ENCODE measurements at regions not wholly inside any gene's neighbourhood (a gene's known extent, or its start where the extent isn't known, plus 50 kb on each side); places are given as distances from the start of the nearest gene placed in this dataset.
"Not testable (repeated sequence)": the region's sequence is repeated elsewhere in the genome, so short reads cannot be mapped to it uniquely, and the experiment has no call there.

GRCh38 chr9:28946648-28947047 lies 1373.4 kb upstream of the C9orf72 start:
- no peak for DNase-seq

- DNase-seq: no peak
Observed at GRCh38 chr9:28951945-28952344, 1378.7 kb upstream of the C9orf72 start.

- no peak for DNase-seq
Observed at GRCh38 chr9:28956116-28956880, 1383.0 kb upstream of the C9orf72 start.

- no peak for DNase-seq
Observed at GRCh38 chr9:28960602-28961001, 1387.3 kb upstream of the C9orf72 start.

GRCh38 chr9:28961623-28962022 lies 1388.3 kb upstream of the C9orf72 start:
- no peak for DNase-seq

- no peak for DNase-seq
Observed at GRCh38 chr9:28967226-28967625, 1393.9 kb upstream of the C9orf72 start.

- no peak for DNase-seq
Observed at GRCh38 chr9:28970241-28970654, 1397.0 kb upstream of the C9orf72 start.

- no peak for DNase-seq
Observed at GRCh38 chr9:28971881-28972280, 1398.6 kb upstream of the C9orf72 start.

GRCh38 chr9:28976250-28976649 lies 1403.0 kb upstream of the C9orf72 start:
- DNase-seq: no peak

GRCh38 chr9:28976684-28977083 lies 1403.4 kb upstream of the C9orf72 start:
- DNase-seq: no peak

GRCh38 chr9:28981129-28981528 lies 1407.8 kb upstream of the C9orf72 start:
- DNase-seq: no peak

- DNase-seq: no peak
Observed at GRCh38 chr9:28981711-28982110, 1408.4 kb upstream of the C9orf72 start.

GRCh38 chr9:28984016-28984415 lies 1410.7 kb upstream of the C9orf72 start:
- no peak for DNase-seq

GRCh38 chr9:28990009-28990408 lies 1416.7 kb upstream of the C9orf72 start:
- DNase-seq: not testable (repeated sequence)

- DNase-seq: no peak
Observed at GRCh38 chr9:28999057-28999456, 1425.8 kb upstream of the C9orf72 start.

- no peak for DNase-seq
Observed at GRCh38 chr9:28999806-29000205, 1426.5 kb upstream of the C9orf72 start.

GRCh38 chr9:29001006-29001405 lies 1427.7 kb upstream of the C9orf72 start:
- no peak for DNase-seq

- no peak for DNase-seq
Observed at GRCh38 chr9:29004988-29005387, 1431.7 kb upstream of the C9orf72 start.

GRCh38 chr9:29006628-29007027 lies 1433.3 kb upstream of the C9orf72 start:
- DNase-seq: no peak

- no peak for DNase-seq
Observed at GRCh38 chr9:29012911-29013310, 1439.6 kb upstream of the C9orf72 start.

GRCh38 chr9:29021632-29022031 lies 1448.4 kb upstream of the C9orf72 start:
- no peak for DNase-seq

- DNase-seq: no peak
Observed at GRCh38 chr9:29038332-29038731, 1465.1 kb upstream of the C9orf72 start.

GRCh38 chr9:29039258-29039657 lies 1466.0 kb upstream of the C9orf72 start:
- DNase-seq: no peak

- no peak for DNase-seq
Observed at GRCh38 chr9:29043072-29043471, 1469.8 kb upstream of the C9orf72 start.

- no peak for DNase-seq
Observed at GRCh38 chr9:29044959-29045358, 1471.7 kb upstream of the C9orf72 start.

Data from T-helper 9 cell (primary cell).